ENCODE measurements at regions not wholly inside any gene's neighbourhood (a gene's known extent, or its start where the extent isn't known, plus 50 kb on each side); places are given as distances from the start of the nearest gene placed in this dataset.

- TF ChIP-seq EZH2 (IDR thresholded peaks at IDR 0.05; ENCODE audit: low read depth) = no peak
- TF ChIP-seq CTCF (conservative IDR thresholded peaks at IDR 0.05) = no peak
- BruUV-seq (replicated peaks) = no TSS peak
- H3K27ac ChIP-seq = no peak overlapping the region
- H3K9me3 ChIP-seq (ENCODE audit: insufficient read depth, low read depth) = no peaks in the 10 kb centered on the region
- DNase-seq = no peak
- no peak overlapping the region for H2AFZ ChIP-seq
- no peaks in the 10 kb centered on the region for H3K36me3 ChIP-seq (ENCODE audit: low read depth)
- H4K20me1 ChIP-seq (ENCODE audit: insufficient read depth) = no peaks in the 10 kb centered on the region
- H3K9me2 ChIP-seq (ENCODE audit: insufficient read depth) = no peaks in the 10 kb centered on the region
- H3K4me2 ChIP-seq = no peak overlapping the region
- H3F3A ChIP-seq (ENCODE audit: insufficient read depth, low read depth) = peaks cover 25% of the 10 kb centered on the region
- ChIA-PET CTCF (no interaction called here), POLR2A (ENCODE audit: unreplicated experiment) (no interaction called here)
- intact Hi-C loops (cut with micrococcal nuclease; ENCODE audit: unreplicated experiment) = no loop called here
- H3K79me2 ChIP-seq (ENCODE audit: low read depth) = no peaks in the 10 kb centered on the region
- H3K4me3 ChIP-seq = no peak overlapping the region
- no peaks in the 10 kb centered on the region for H3K27me3 ChIP-seq (ENCODE audit: insufficient read depth, low read depth)
- peaks cover 30% of the 10 kb centered on the region for H3K4me1 ChIP-seq (replicated peaks; ENCODE audit: insufficient read depth)
Observed at GRCh38 chr3:153061938-153062528, 100.0 kb upstream of the RAP2B start.

- CTCF ChIA-PET = no interaction called here
Observed at GRCh38 chr3:153063337-153063736, 98.7 kb upstream of the RAP2B start.

GRCh38 chr3:153066983-153067382 is 95.0 kb upstream of the RAP2B start:
- Histone ChIP-seq H3K9me3 (ENCODE audit: insufficient read depth, low read depth) (no peaks in the 10 kb centered on the region), H3K9me2 (ENCODE audit: insufficient read depth) (no peaks in the 10 kb centered on the region), H3K27me3 (ENCODE audit: insufficient read depth, low read depth) (no peaks in the 10 kb centered on the region), H4K20me1 (ENCODE audit: insufficient read depth) (no peaks in the 10 kb centered on the region), H3K36me3 (ENCODE audit: low read depth) (no peaks in the 10 kb centered on the region), H3K4me1 (replicated peaks; ENCODE audit: insufficient read depth) (peaks cover 8% of the 10 kb centered on the region; the same call in 1 of the 2 replicates), H3K27ac (no peak overlapping the region), H3K4me3 (no peak overlapping the region), H2AFZ (no peak overlapping the region), H3K4me2 (no peak overlapping the region), H3F3A (ENCODE audit: insufficient read depth, low read depth) (no peaks in the 10 kb centered on the region), H3K79me2 (ENCODE audit: low read depth) (no peaks in the 10 kb centered on the region)
- POLR2A ChIA-PET (ENCODE audit: unreplicated experiment) = no interaction called here
- DNase-seq = no peak
- intact Hi-C loops (cut with micrococcal nuclease; ENCODE audit: unreplicated experiment) = no loop called here
- CTCF ChIA-PET = no interaction called here
- no TSS peak for BruUV-seq (replicated peaks)
- TF ChIP-seq EZH2 (IDR thresholded peaks at IDR 0.05; ENCODE audit: low read depth) (no peak), CTCF (conservative IDR thresholded peaks at IDR 0.05) (no peak)

More at GRCh38 chr3:153063337-153063736, 98.7 kb upstream of the RAP2B start:
- no peak for DNase-seq
- Histone ChIP-seq H3K4me3 (no peak overlapping the region), H3K27me3 (ENCODE audit: insufficient read depth, low read depth) (no peaks in the 10 kb centered on the region), H3F3A (ENCODE audit: insufficient read depth, low read depth) (peaks cover 12% of the 10 kb centered on the region), H4K20me1 (ENCODE audit: insufficient read depth) (no peaks in the 10 kb centered on the region), H3K36me3 (ENCODE audit: low read depth) (no peaks in the 10 kb centered on the region), H3K79me2 (ENCODE audit: low read depth) (no peaks in the 10 kb centered on the region), H3K4me2 (no peak overlapping the region), H3K9me2 (ENCODE audit: insufficient read depth) (no peaks in the 10 kb centered on the region), H3K27ac (no peak overlapping the region), H3K9me3 (ENCODE audit: insufficient read depth, low read depth) (no peaks in the 10 kb centered on the region), H3K4me1 (replicated peaks; ENCODE audit: insufficient read depth) (peaks cover 18% of the 10 kb centered on the region), H2AFZ (no peak overlapping the region)
- intact Hi-C loops (cut with micrococcal nuclease; ENCODE audit: unreplicated experiment) = no loop called here
- POLR2A ChIA-PET (ENCODE audit: unreplicated experiment) = no interaction called here
- TF ChIP-seq EZH2 (IDR thresholded peaks at IDR 0.05; ENCODE audit: low read depth) (no peak), CTCF (conservative IDR thresholded peaks at IDR 0.05) (no peak)
- no TSS peak for BruUV-seq (replicated peaks)

Measured in PC-9 (cell line).